ENCODE measurements at regions not wholly inside any gene's neighbourhood (a gene's known extent, or its start where the extent isn't known, plus 50 kb on each side); places are given as distances from the start of the nearest gene placed in this dataset.

- H3K14ac ChIP-seq (ENCODE audit: insufficient read depth, low read length), result no peak overlapping the region
- H2BK5ac ChIP-seq (ENCODE audit: insufficient read length, low read length), result no peak overlapping the region
- Mint-ChIP-seq H3K27me3 (ENCODE audit: low read depth) (no peaks in the 10 kb centered on the region), H3K36me3 (ENCODE audit: insufficient read depth in 1 of 3, low read depth in 3 of 3) (peaks cover 7 to 12% (median 9%) of the 10 kb centered on the region in 3 experiments; a peak in 6 of 7 replicates), H3K4me3 (no peak overlapping the region), H3K4me1 (peaks cover 42 to 45% of the 10 kb centered on the region in 2 experiments), H3K27ac (peak overlapping the region in 2 of 3 experiments; percentile 62 to 92; a peak in 4 of 7 replicates), H3K9me3 (no peaks in the 10 kb centered on the region; a peak in 2 of 5 replicates)
- no peak overlapping the region for H2BK20ac ChIP-seq (ENCODE audit: low read depth, low read length, poor library complexity, severe bottlenecking)
- peaks cover 2% of the 10 kb centered on the region for H4K20me1 ChIP-seq (ENCODE audit: control insufficient read depth, insufficient read depth, insufficient read length)
- peak overlapping the region; percentile 4 for H3K27ac ChIP-seq (ENCODE audit: insufficient read length, low read depth, low read length)
- H2BK15ac ChIP-seq (ENCODE audit: low read depth, low read length), result no peak overlapping the region
- H3K9me3 ChIP-seq (ENCODE audit: control insufficient read depth, low read depth, low read length), result no peaks in the 10 kb centered on the region
- H2AFZ ChIP-seq (ENCODE audit: low read length), result no peak overlapping the region
- H2AK5ac ChIP-seq (ENCODE audit: insufficient read length, low read length), result no peak overlapping the region
- no peak overlapping the region for H2BK120ac ChIP-seq (ENCODE audit: low read depth, low read length, poor library complexity, severe bottlenecking)
- no peak overlapping the region for H4K91ac ChIP-seq (ENCODE audit: insufficient read length, low read depth, low read length)
- H3T11ph ChIP-seq (ENCODE audit: low read length), result no peak overlapping the region
- no peak overlapping the region for H3K4ac ChIP-seq (ENCODE audit: low read depth, low read length)
- no peak overlapping the region for H3K18ac ChIP-seq (ENCODE audit: insufficient read length, low read depth, low read length)
- H3K4me1 ChIP-seq (ENCODE audit: insufficient read depth, low read length), result peaks cover 1% of the 10 kb centered on the region; the same call in 1 of the 2 replicates
- H3K27me3 ChIP-seq (ENCODE audit: insufficient read depth, low read length), result no peaks in the 10 kb centered on the region
- no peak overlapping the region for H4K5ac ChIP-seq (ENCODE audit: insufficient read length, low read depth, low read length)
- no peak overlapping the region for H3K56ac ChIP-seq (ENCODE audit: insufficient read length, low read depth, low read length)
- TF ChIP-seq CTCF (conservative IDR thresholded peaks at IDR 0.05), result no peak
- no peaks in the 10 kb centered on the region for H3K79me1 ChIP-seq (ENCODE audit: insufficient read depth, low read depth, low read length, poor library complexity, severe bottlenecking)
- H3K9ac ChIP-seq (ENCODE audit: extremely low read depth, insufficient read length, low read length), result no peak overlapping the region
- no CpG with 5 or more reads among the region's 11 CpGs for WGBS (ENCODE audit: extremely low coverage, insufficient read length, low lambda C conversion rate)
- peak; percentile 82 for DNase-seq
- H4K8ac ChIP-seq (replicated peaks; ENCODE audit: insufficient read length, low read depth, low read length), result no peak overlapping the region
- H3K4me2 ChIP-seq (ENCODE audit: insufficient read depth, insufficient read length, low read length), result no peak overlapping the region
- no peaks in the 10 kb centered on the region for H3K23me2 ChIP-seq (ENCODE audit: insufficient read length, low read depth, low read length, poor library complexity, severe bottlenecking)
- H3K79me2 ChIP-seq (ENCODE audit: insufficient read depth, low read length), result peaks cover 17% of the 10 kb centered on the region; the same call in 1 of the 2 replicates
- no peak overlapping the region for H2BK12ac ChIP-seq (ENCODE audit: insufficient read length, low read depth, low read length)
- no peak overlapping the region for H3K23ac ChIP-seq (ENCODE audit: insufficient read length, low read depth, low read length)
Measured at GRCh38 chr6:15017261-15017660, 228.6 kb upstream of the JARID2 start.
